HG02973 (cell line): ENCODE measurements at regions not wholly inside any gene's neighbourhood (a gene's known extent, or its start where the extent isn't known, plus 50 kb on each side); places are given as distances from the start of the nearest gene placed in this dataset.

Experiments
- ATAC-seq: cut with Tn5 transposase; IDR thresholded peaks from one replicate; pipeline ENCODE4 v1.9.1; 2021; ENCODE audit warnings: moderate library complexity; ENCODE audit not compliant: unreplicated experiment

DNA sequence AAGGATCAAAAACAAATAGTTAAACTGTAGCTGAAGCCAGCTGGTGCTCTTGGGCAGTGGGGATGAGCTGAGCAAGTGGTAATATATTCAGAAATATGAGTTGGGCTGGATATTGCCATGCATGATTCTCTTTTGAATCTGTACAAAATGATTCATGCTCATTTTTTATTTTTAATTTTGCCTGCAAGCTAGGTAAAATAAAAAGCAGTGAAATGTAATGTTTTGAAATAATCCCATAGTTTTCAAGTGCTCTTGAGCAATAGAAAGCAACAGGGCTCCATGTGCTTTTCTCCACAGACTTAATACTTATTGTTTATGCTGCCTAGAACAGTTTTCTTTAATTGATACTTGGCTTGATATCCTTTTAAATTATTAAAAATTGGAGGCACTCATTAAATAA lies 489.3 kb downstream of the TLE4 start:
- no peak for ATAC-seq

DNA sequence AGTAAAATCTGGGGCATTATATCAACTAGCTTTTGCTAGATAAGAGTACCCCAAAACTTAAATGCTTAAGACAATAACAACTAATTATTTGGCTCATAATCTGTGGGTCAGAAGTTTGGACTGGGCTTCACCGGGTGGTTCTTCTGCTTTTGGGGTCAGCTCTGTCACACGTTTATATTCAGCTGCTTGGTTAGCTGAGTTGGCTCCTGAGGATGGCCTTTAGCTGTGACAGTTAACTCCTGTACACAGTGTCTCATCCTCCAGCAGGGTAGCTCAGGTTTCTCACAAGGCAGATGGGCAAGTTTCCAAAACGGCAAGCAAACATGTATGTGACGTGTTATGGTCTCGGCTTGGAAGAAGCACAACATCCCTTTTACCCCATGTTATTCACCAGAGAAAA lies 488.2 kb downstream of the TLE4 start:
- ATAC-seq, result no peak

- no peak for ATAC-seq
Measured at GRCh38 chr9:80059191-80059590, 487.4 kb downstream of the TLE4 start.

- no peak for ATAC-seq
Measured at GRCh38 chr9:80052830-80053229, 481.1 kb downstream of the TLE4 start.

DNA sequence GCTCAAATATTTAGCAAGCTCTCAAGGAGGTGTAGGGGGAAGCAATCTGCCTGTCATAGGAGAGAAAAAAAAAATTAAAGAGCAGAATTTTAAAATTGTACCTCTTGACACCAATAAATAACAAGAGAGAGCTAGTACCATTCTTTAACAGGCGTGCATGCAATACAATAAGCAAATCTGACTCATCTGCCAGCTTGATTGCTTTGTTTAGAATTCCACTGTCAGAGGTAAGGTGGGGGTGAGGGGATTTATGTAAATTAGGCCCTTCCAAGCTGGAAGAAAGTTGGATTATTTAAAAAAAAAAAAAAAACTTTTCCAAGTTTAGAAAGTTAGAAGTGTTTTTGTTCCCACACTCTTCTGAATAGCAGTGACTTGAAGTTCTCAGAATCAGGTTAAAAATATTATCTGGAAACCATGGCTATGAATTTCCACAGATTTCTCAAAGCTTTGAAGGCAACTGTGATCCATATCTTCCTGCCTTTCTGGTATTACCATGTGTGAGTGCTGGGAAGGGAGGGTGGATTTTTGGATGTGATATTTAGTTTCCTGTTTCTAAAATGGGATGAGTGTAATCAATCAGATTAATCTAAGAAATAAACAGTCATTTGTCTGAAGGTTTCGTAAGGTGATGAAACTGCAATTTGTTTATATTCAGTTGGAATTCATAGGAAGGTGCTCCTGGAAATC lies 477.5 kb downstream of the TLE4 start:
- ATAC-seq, result no peak

- ATAC-seq, result no peak
Measured at GRCh38 chr9:80046481-80046880, 474.7 kb downstream of the TLE4 start.

- no peak for ATAC-seq
Measured at GRCh38 chr9:80041821-80042220, 470.1 kb downstream of the TLE4 start.

DNA sequence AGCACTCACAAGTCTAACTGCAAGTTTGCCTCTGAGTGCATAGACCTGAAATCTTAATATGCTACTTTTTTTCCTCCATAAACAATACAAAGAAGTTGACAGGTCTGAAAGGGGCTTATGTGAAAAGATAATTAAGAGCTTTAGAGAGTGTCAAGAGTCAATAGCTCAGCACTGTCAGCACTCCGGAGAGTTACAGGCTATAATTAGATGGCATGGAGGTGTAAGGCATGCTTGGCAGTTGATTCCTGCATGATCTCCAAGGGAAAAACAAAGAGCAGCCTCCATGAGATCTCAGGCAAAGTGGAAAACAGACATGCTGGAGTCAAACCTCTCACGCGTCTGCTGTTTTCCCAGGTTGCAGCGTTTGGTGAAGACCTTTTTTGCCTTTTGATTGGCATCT lies 468.7 kb downstream of the TLE4 start:
- ATAC-seq, result no peak

- ATAC-seq, result no peak
Measured at GRCh38 chr9:80030801-80031200, 459.0 kb downstream of the TLE4 start.

DNA sequence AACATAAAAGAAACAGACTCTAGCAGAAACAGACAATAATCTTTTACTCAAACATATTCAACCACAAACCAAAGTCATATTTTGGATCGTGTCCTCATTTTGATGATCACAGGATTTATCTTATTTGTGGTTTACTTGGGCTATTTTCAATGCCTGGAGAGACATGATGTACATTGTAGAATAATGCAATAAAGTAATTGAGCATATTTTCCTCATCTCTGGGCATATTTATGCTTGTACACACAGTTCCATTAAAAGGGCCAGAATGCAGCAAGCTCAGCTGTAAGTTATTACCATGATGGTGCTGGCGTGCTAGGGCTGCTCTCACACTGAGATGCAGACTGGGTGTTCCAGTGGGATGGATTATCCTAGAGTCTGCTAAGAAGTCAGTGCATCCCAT lies 456.7 kb downstream of the TLE4 start:
- ATAC-seq, result no peak

DNA sequence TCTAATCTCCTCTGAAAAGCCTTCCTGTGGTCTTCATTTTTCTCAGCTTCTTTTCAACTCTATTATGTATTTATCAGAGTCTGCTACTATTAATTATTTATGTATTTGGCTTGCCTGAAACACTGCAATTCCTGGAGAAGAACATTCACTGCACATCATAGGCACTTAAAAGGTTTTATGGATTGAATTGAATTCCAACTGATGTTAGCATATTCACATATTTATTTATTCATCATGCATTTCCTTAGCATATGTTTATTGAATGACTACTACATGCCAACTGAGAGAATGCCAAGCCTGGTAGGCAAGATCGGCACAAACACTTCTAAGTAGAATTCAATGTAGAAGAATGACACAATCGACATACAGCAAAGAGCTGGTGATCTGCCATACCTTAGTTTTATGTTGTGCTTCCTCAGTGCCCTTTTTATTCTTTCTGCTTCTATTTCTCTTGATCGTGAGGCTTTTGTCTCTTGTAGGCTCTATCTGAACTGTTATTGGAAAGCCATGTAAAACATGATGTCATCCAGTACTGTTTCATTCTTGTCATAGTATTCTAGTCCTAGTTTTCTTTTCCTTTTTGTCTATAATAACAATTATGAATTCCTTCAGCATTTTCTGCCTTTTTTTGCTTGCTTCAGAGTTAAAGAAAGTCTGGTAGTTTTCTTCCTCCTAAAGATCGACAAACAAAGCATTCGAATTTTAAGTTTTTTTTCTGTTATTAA lies 454.2 kb downstream of the TLE4 start:
- ATAC-seq, result no peak

DNA sequence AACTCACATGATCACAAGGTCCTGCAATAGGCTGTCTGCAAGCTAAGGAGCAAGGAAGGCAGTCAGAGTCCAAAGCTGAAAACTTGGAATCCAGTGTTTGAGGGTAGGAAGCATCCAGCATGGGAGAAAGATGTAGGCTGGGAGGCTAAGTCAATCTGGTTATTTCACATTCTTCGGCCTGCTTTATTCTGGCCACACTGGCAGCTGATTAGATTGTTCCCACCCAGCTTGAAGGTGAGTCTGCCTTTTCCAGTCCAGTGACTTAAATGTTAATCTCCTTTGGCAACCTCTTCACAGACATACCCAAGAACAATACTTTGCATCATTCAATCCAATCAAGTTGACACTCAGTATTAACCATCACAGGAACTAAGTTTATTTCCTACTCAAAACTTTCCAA lies 453.4 kb downstream of the TLE4 start:
- no peak for ATAC-seq

GRCh38 chr9:80020530-80020929 lies 448.8 kb downstream of the TLE4 start:
- no peak for ATAC-seq

- ATAC-seq, result no peak
Measured at GRCh38 chr9:80020056-80020455, 448.3 kb downstream of the TLE4 start.

- no peak for ATAC-seq
Measured at GRCh38 chr9:80013891-80014290, 442.1 kb downstream of the TLE4 start.

DNA sequence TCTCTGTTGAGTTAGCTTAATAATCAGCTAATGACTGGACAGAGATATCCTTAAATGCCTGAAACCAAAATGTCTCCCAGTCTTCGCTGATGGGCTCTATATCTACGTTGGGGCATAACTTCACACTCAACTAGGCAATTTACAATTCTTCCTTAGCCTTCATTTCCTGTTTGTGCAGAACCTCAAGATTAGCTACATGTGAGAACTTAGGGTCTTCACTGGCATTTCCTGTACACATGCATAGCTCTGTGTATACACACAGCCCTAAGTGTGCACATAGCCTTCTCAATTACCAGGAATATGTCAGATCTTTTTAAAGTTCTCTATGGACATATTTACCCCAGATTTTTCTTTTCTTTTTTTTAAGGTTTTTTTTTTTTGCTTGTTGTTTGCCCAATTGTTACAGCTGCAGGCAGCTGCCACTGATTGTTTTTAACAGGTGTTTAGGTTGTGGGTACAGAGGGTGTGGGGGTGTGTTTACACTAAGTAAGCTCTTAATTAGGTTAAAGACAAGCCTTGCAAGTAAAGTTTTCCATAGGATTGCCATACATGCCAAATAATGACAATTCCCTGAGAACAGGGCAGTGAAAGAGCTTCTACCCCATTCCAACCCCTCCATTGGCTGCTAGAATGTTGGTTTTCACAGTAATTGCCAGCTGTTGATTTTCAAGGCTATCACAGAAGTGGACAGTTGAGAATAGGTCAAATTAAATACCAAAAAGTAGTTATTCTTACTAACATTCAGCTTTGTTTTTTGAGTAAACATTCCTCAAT lies 441.0 kb downstream of the TLE4 start:
- no peak for ATAC-seq

GRCh38 chr9:80009204-80009603 lies 437.4 kb downstream of the TLE4 start:
- no peak for ATAC-seq

DNA sequence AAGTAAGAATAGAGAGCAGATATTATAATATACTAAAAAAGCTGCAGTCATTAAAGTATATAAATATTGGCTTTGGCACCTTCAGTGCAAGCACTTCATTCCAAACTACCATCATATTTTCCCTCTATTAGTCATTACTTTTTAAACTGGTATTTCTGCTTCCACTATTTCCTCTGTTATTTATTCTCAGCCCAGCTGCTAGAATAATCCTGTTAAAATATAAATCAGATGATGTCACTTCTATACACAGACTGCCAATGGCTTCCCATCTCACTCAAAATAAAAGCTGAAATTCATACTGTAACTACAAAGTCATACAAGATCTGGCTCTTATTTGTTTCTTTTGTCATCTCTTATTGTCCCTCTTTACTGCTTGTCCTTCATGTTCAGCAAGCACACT lies 432.9 kb downstream of the TLE4 start:
- ATAC-seq, result no peak

DNA sequence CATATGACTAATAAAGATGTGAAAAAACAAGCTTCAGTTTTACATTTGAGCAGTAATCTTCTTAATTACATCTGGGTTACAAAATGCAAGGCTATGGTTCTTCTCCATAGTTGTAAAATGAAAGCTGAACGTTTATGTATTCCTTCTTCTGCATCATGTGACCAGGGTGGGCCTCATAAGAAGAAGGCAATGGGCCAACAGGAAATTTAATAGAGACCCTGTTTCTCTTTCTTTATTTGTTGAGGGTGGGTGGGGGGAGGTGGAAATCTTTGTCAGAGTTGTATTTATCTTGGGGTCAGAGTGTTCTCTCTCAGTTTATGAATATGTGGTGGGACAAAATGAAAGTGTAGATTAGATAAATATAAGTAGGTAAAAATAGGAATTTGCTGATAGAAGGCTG lies 418.8 kb downstream of the TLE4 start:
- no peak for ATAC-seq

DNA sequence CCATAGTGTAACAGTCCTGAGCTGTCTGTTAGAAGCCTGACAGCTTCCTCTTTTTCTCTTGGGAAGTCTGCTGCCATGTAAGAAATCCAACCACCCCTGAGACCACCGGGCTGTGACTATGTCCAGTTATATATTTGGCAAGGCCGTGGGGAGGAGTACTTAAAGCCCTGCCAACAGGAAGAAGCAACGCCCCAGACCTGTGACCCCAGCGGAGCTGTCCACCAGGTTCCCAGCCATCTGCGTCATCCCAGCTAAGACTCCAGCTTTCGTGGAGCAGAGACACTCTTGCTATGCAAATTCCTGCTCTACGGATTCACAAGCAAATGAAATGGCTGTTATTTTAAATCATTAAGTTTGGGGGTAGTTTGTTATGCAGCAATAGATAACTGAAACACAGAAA lies 417.3 kb downstream of the TLE4 start:
- no peak for ATAC-seq

GRCh38 chr9:79988126-79988525 lies 416.4 kb downstream of the TLE4 start:
- no peak for ATAC-seq

DNA sequence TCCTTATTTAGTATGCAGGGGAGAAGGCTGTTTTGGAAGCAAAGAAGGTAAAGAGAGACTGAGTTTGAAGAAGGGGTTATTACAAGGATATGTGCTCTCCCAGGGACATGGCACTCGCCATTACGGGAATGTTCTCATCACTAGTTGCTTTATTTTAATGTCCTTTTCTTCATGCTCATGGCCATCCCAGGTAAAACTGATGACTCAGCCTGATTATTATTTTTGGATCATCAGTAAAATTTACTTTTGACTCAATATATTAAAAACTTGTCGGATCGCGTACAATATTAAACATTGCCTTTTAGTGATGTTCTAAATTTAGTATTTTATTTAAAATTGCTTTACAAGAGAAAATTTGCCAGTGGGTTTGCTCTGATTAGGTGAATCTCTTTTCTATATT lies 414.7 kb downstream of the TLE4 start:
- ATAC-seq, result no peak
